GM23338 (cell line): ENCODE measurements at regions not wholly inside any gene's neighbourhood (a gene's known extent, or its start where the extent isn't known, plus 50 kb on each side); places are given as distances from the start of the nearest gene placed in this dataset.

Experiments used
- ATAC-seq: fragments of 200-7000 bp; cut with Tn5 transposase; 3 replicates; pipeline ENCODE4 v1.9.1; 2020
- DNase-seq: peaks from one replicate; pipeline ENCODE4 v3.0.0-alpha.2; 2015; ENCODE audit warnings: low spot score
- H2AFZ ChIP-seq: fragments of 200-600 bp; sonication (generic); 2 replicates; pipeline ENCODE4 v1.8.0; 2016; ENCODE audit warnings: antibody characterized with exemption, mild to moderate bottlenecking, moderate library complexity
- H3F3A ChIP-seq: fragments of 200-600 bp; sonication (generic); replicated peaks from 2 replicates; pipeline ENCODE4 v1.8.0; 2017; ENCODE audit warnings: antibody characterized with exemption, mixed run types, low read depth
- H3K27ac ChIP-seq: fragments of 200-600 bp; sonication (generic); 2 replicates; pipeline ENCODE4 v1.6.1; 2016; ENCODE audit warnings: low read depth
- H3K27me3 ChIP-seq: fragments of 200-600 bp; sonication (generic); 2 replicates; pipeline ENCODE4 v1.8.0; 2016; ENCODE audit warnings: mild to moderate bottlenecking, mixed run types, moderate library complexity; ENCODE audit not compliant: insufficient read depth
- H3K36me3 ChIP-seq: fragments of 200-600 bp; sonication (generic); 2 replicates; pipeline ENCODE4 v1.8.0; 2016; ENCODE audit warnings: mild to moderate bottlenecking; ENCODE audit not compliant: insufficient read depth
- H3K4me1 ChIP-seq: fragments of 200-600 bp; sonication (generic); 2 replicates; pipeline ENCODE4 v1.8.0; 2016; ENCODE audit warnings: mild to moderate bottlenecking, moderate library complexity; ENCODE audit not compliant: insufficient read depth
- H3K4me2 ChIP-seq: fragments of 200-600 bp; sonication (generic); 2 replicates; pipeline ENCODE4 v1.7.1; 2017; ENCODE audit warnings: mixed run types
- H3K4me3 ChIP-seq: fragments of 200-600 bp; sonication (generic); 2 replicates; pipeline ENCODE4 v1.6.1; 2016; ENCODE audit warnings: mixed run types
- H3K79me2 ChIP-seq: fragments of 200-600 bp; sonication (generic); replicated peaks from 2 replicates; pipeline ENCODE4 v1.8.0; 2017; ENCODE audit warnings: mild to moderate bottlenecking; ENCODE audit not compliant: insufficient read depth
- H3K9me2 ChIP-seq: fragments of 200-600 bp; sonication (generic); 2 replicates; pipeline ENCODE4 v1.8.0; 2017; ENCODE audit not compliant: insufficient read depth
- H4K20me1 ChIP-seq: fragments of 200-600 bp; sonication (generic); replicated peaks from 2 replicates; pipeline ENCODE4 v1.8.0; 2017; ENCODE audit warnings: mild to moderate bottlenecking; ENCODE audit not compliant: insufficient read depth
- H3K27ac Mint-ChIP-seq: 2 replicates; pipeline ENCODE4 v1.8.0; 2020; ENCODE audit warnings: inconsistent platforms, mild to moderate bottlenecking, moderate library complexity, mixed read lengths
- H3K27me3 Mint-ChIP-seq: 3 replicates; pipeline ENCODE4 v1.8.0; 2022; ENCODE audit warnings: low read depth, mild to moderate bottlenecking, moderate library complexity, mixed read lengths, inconsistent platforms; ENCODE audit not compliant: insufficient read depth, poor library complexity
- H3K36me3 Mint-ChIP-seq: 3 replicates; pipeline ENCODE4 v1.8.0; 2021; ENCODE audit warnings: low read depth, mild to moderate bottlenecking, inconsistent platforms, moderate library complexity, mixed read lengths
- H3K4me1 Mint-ChIP-seq: 3 replicates; pipeline ENCODE4 v1.8.0; 2020; ENCODE audit warnings: mild to moderate bottlenecking, inconsistent platforms, mixed read lengths
- H3K4me3 Mint-ChIP-seq: 3 replicates; pipeline ENCODE4 v1.8.0; 2021; ENCODE audit warnings: moderate library complexity, mild to moderate bottlenecking, inconsistent platforms, mixed read lengths
- H3K9me3 Mint-ChIP-seq: 3 replicates; pipeline ENCODE4 v1.8.0; 2020; ENCODE audit warnings: moderate library complexity, mild to moderate bottlenecking, inconsistent platforms, mixed read lengths
- CREB1 ChIP-seq: fragments of 250-450 bp; sonication (Bioruptor Pico); IDR thresholded peaks from 2 replicates; pipeline ENCODE4 v1.5.0; 2020; ENCODE audit warnings: low read depth, mild to moderate bottlenecking, moderate library complexity
- CTCF ChIP-seq, 2 experiments: fragments of 200-600 bp in 1 of 2; sonication (generic) in 1 of 2; conservative IDR thresholded peaks; 2 replicates each; pipeline versions ENCODE4 v1.5.1 to v1.6.1; 2016 to 2017; ENCODE audit warnings: antibody characterized with exemption in 2 of 2, low read depth in 2 of 2, mild to moderate bottlenecking in 2 of 2, moderate library complexity in 1 of 2
- ETS1 ChIP-seq: IDR thresholded peaks from 2 replicates; pipeline ENCODE4 v1.6.1; 2016; ENCODE audit warnings: antibody characterized with exemption
- EZH2 ChIP-seq: fragments of 200-600 bp; sonication (generic); IDR thresholded peaks from one replicate; pipeline ENCODE4 v1.8.0; 2017; ENCODE audit warnings: antibody characterized with exemption, mild to moderate bottlenecking, low read depth; ENCODE audit not compliant: unreplicated experiment
- EZH2phosphoT487 ChIP-seq: fragments of 200-600 bp; sonication (generic); IDR thresholded peaks from one replicate; pipeline ENCODE4 v1.8.1; 2018; ENCODE audit warnings: antibody characterized with exemption; ENCODE audit not compliant: unreplicated experiment
- JUNB ChIP-seq: IDR thresholded peaks from one replicate; pipeline ENCODE4 v1.6.1; 2016; ENCODE audit warnings: antibody characterized with exemption; ENCODE audit not compliant: unreplicated experiment
- NANOG ChIP-seq: IDR thresholded peaks from 2 replicates; pipeline ENCODE4 v1.6.1; 2016; ENCODE audit warnings: antibody characterized with exemption, borderline replicate concordance
- POLR2AphosphoS5 ChIP-seq: IDR thresholded peaks from 2 replicates; pipeline ENCODE4 v1.6.1; 2016; ENCODE audit warnings: antibody characterized with exemption, low read depth
- REST ChIP-seq: IDR thresholded peaks from one replicate; pipeline ENCODE4 v1.6.1; 2018; ENCODE audit warnings: antibody characterized with exemption; ENCODE audit not compliant: unreplicated experiment
- STAT1 ChIP-seq: IDR thresholded peaks from one replicate; pipeline ENCODE4 v1.6.1; 2016; ENCODE audit warnings: antibody characterized with exemption; ENCODE audit not compliant: unreplicated experiment
- ZNF114 ChIP-seq: fragments of 250-450 bp; sonication (Bioruptor Pico); IDR thresholded peaks from 2 replicates; pipeline ENCODE4 v1.5.0; 2020; ENCODE audit warnings: mild to moderate bottlenecking, moderate library complexity
- ZNF331 ChIP-seq: fragments of 250-450 bp; sonication (Bioruptor Pico); IDR thresholded peaks from 2 replicates; pipeline ENCODE4 v1.5.0; 2020; ENCODE audit warnings: low read depth, mild to moderate bottlenecking, moderate library complexity
- ZNF462 ChIP-seq: fragments of 250-450 bp; sonication (Bioruptor Pico); IDR thresholded peaks from 2 replicates; pipeline ENCODE4 v1.5.0; 2020; ENCODE audit warnings: mild to moderate bottlenecking, moderate library complexity

- Mint-ChIP-seq H3K27me3 (peaks cover 12% of the 10 kb centered on the region), H3K4me3 (no peak overlapping the region), H3K27ac (no peak overlapping the region), H3K9me3 (peaks cover 51% of the 10 kb centered on the region), H3K36me3 (peaks cover 38% of the 10 kb centered on the region), H3K4me1 (peaks cover 4% of the 10 kb centered on the region; the same call in 2 of the 3 replicates)
- no peaks in the 10 kb centered on the region for H3F3A ChIP-seq
- H3K36me3 ChIP-seq = no peaks in the 10 kb centered on the region
- no peak overlapping the region for H3K4me3 ChIP-seq
- DNase-seq (no peak), ATAC-seq (no peak)
- no peaks in the 10 kb centered on the region for H3K27me3 ChIP-seq
- no peaks in the 10 kb centered on the region for H4K20me1 ChIP-seq
- H3K9me2 ChIP-seq = no peaks in the 10 kb centered on the region
- no peaks in the 10 kb centered on the region for H3K79me2 ChIP-seq
- no peak overlapping the region for H3K27ac ChIP-seq
- no peaks in the 10 kb centered on the region for H3K4me1 ChIP-seq
- H2AFZ ChIP-seq = no peak overlapping the region
- H3K4me2 ChIP-seq = no peak overlapping the region
- TF ChIP-seq JUNB (no peak), EZH2phosphoT487 (no peak), ETS1 (no peak), EZH2 (no peak), ZNF331 (CRISPR knock-in tag) (no peak), ZNF462 (CRISPR knock-in tag) (no peak), NANOG (no peak), REST (no peak), ZNF114 (CRISPR knock-in tag) (no peak), POLR2AphosphoS5 (no peak), STAT1 (no peak), CREB1 (CRISPR knock-in tag) (no peak), CTCF (conservative IDR thresholded peaks at IDR 0.05; ENCODE audit: low read depth in 2 of 2) (no peak)
Measured at GRCh38 chr10:131774681-131775085, 126.1 kb upstream of the PPP2R2D start.
